ENCODE measurements at regions not wholly inside any gene's neighbourhood (a gene's known extent, or its start where the extent isn't known, plus 50 kb on each side); places are given as distances from the start of the nearest gene placed in this dataset.

GRCh38 chr5:124880903-124881697 is 134.7 kb upstream of the ZNF608 start:
- no peak for TF ChIP-seq CTCF (IDR thresholded peaks at IDR 0.05; ENCODE audit: partially characterized antibody, unreplicated experiment)
- Mint-ChIP-seq H3K9me3 (ENCODE audit: unreplicated experiment) (no peaks in the 10 kb centered on the region), H3K36me3 (ENCODE audit: unreplicated experiment) (no peaks in the 10 kb centered on the region), H3K4me3 (ENCODE audit: unreplicated experiment) (no peak overlapping the region), H3K27ac (ENCODE audit: unreplicated experiment) (no peak overlapping the region), H3K4me1 (ENCODE audit: low read depth, unreplicated experiment) (no peaks in the 10 kb centered on the region), H3K27me3 (ENCODE audit: unreplicated experiment) (no peaks in the 10 kb centered on the region)
- DNase-seq, result no peak

GRCh38 chr5:124883681-124884080 is 137.2 kb upstream of the ZNF608 start:
- Mint-ChIP-seq H3K27me3 (ENCODE audit: unreplicated experiment) (no peaks in the 10 kb centered on the region), H3K36me3 (ENCODE audit: unreplicated experiment) (no peaks in the 10 kb centered on the region)
- no peak for TF ChIP-seq CTCF (IDR thresholded peaks at IDR 0.05; ENCODE audit: partially characterized antibody, unreplicated experiment)

GRCh38 chr5:124884114-124884513 is 137.7 kb upstream of the ZNF608 start:
- H3K4me1 Mint-ChIP-seq (ENCODE audit: low read depth, unreplicated experiment), result peaks cover 16% of the 10 kb centered on the region
- H3K27me3 Mint-ChIP-seq (ENCODE audit: unreplicated experiment), result no peaks in the 10 kb centered on the region
- no peak for DNase-seq
- no peaks in the 10 kb centered on the region for H3K36me3 Mint-ChIP-seq (ENCODE audit: unreplicated experiment)
- TF ChIP-seq CTCF (IDR thresholded peaks at IDR 0.05; ENCODE audit: partially characterized antibody, unreplicated experiment), result no peak
- H3K9me3 Mint-ChIP-seq (ENCODE audit: unreplicated experiment), result peaks cover 2% of the 10 kb centered on the region
- no peak overlapping the region for H3K27ac Mint-ChIP-seq (ENCODE audit: unreplicated experiment)
- no peak overlapping the region for H3K4me3 Mint-ChIP-seq (ENCODE audit: unreplicated experiment)

More at GRCh38 chr5:124883681-124884080, 137.2 kb upstream of the ZNF608 start:
- Mint-ChIP-seq H3K4me3 (ENCODE audit: unreplicated experiment) (no peak overlapping the region), H3K27ac (ENCODE audit: unreplicated experiment) (no peak overlapping the region), H3K9me3 (ENCODE audit: unreplicated experiment) (no peaks in the 10 kb centered on the region), H3K4me1 (ENCODE audit: low read depth, unreplicated experiment) (peaks cover 12% of the 10 kb centered on the region)
- DNase-seq, result no peak

DNA sequence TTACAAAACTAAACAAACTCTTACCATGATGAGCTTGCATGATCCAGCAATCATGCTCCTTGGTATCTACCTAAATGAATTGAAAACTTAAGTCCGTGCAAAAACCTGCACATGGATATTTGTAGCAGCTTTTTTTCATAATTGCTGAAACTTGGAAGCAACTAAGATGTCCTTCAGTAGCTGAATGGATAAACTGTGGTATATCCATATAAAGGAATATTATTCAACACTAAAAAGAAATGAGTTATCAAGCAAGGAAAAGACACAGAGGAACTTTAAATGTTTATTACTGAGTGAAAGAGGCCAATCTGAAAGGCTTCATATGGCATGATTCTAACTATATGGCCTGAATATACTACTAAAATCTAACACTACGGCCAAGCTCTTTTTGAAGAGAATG is 139.1 kb upstream of the ZNF608 start:
- Mint-ChIP-seq H3K27me3 (ENCODE audit: unreplicated experiment) (no peaks in the 10 kb centered on the region), H3K4me1 (ENCODE audit: low read depth, unreplicated experiment) (peaks cover 21% of the 10 kb centered on the region), H3K36me3 (ENCODE audit: unreplicated experiment) (no peaks in the 10 kb centered on the region), H3K27ac (ENCODE audit: unreplicated experiment) (no peak overlapping the region), H3K9me3 (ENCODE audit: unreplicated experiment) (peaks cover 2% of the 10 kb centered on the region), H3K4me3 (ENCODE audit: unreplicated experiment) (no peak overlapping the region)
- TF ChIP-seq CTCF (IDR thresholded peaks at IDR 0.05; ENCODE audit: partially characterized antibody, unreplicated experiment), result no peak
- DNase-seq, result no peak

- no peak for DNase-seq
- Mint-ChIP-seq H3K9me3 (ENCODE audit: unreplicated experiment) (peaks cover 2% of the 10 kb centered on the region), H3K4me1 (ENCODE audit: low read depth, unreplicated experiment) (peaks cover 26% of the 10 kb centered on the region), H3K27me3 (ENCODE audit: unreplicated experiment) (no peaks in the 10 kb centered on the region), H3K27ac (ENCODE audit: unreplicated experiment) (no peak overlapping the region), H3K4me3 (ENCODE audit: unreplicated experiment) (no peak overlapping the region), H3K36me3 (ENCODE audit: unreplicated experiment) (no peaks in the 10 kb centered on the region)
- TF ChIP-seq CTCF (IDR thresholded peaks at IDR 0.05; ENCODE audit: partially characterized antibody, unreplicated experiment), result no peak
These were observed 140.8 kb upstream of the ZNF608 start for GRCh38 chr5:124887223-124887622.

Measured in glutamatergic neuron (in vitro differentiated cells).